ENCODE measurements at regions not wholly inside any gene's neighbourhood (a gene's known extent, or its start where the extent isn't known, plus 50 kb on each side); places are given as distances from the start of the nearest gene placed in this dataset.

- no peak for TF ChIP-seq POLR2A (IDR thresholded peaks at IDR 0.05; ENCODE audit: low read depth, low read length)
- no peak for TF ChIP-seq TAF1 (IDR thresholded peaks at IDR 0.05; ENCODE audit: borderline replicate concordance, low read depth, low read length)
- TF ChIP-seq POLR2AphosphoS5 (IDR thresholded peaks at IDR 0.05; ENCODE audit: low read depth, low read length) = no peak
Observed at GRCh38 chr3:59566481-59566975, 516.7 kb upstream of the CFAP20DC start.

Data from GM12892 (cell line).